K562 (cell line): ENCODE measurements at regions not wholly inside any gene's neighbourhood (a gene's known extent, or its start where the extent isn't known, plus 50 kb on each side); places are given as distances from the start of the nearest gene placed in this dataset.

Source experiments
- ATAC-seq: fragments of 200-7000 bp; cut with Tn5 transposase; 3 replicates; pipeline ENCODE4 v1.9.1; 2020; ENCODE audit warnings: moderate library complexity
- BruUV-seq: library from RNA; stranded (reverse); fragments of 400-500 nt; replicated peaks from 2 replicates; lab custom pipeline; 2021; lab: Mats Ljungman, UMichigan
- CTCF ChIA-PET: fragments of 300-600 bp; formaldehyde crosslinking; extraction: SDS; loops from one replicate; lab custom pipeline; 2021; ENCODE audit warnings: low intra/inter-chr PET ratio; lab: Yijun Ruan, JAX
- POLR2A ChIA-PET: fragments of 300-600, 350-650 bp; sonication (Branson Sonifier 250); formaldehyde crosslinking; extraction: SDS; loops from one replicate; lab custom pipeline; 2021; ENCODE audit warnings: antibody characterized with exemption, inconsistent platforms; lab: Yijun Ruan, JAX
- DNase-seq, 4 experiments: peaks; one replicate each; pipeline versions ENCODE4 v3.0.0 to v3.0.0-alpha.2; 2011 to 2018; ENCODE audit warnings: low spot score in 3 of 4, mixed read lengths in 3 of 4; ENCODE audit errors: extremely low read depth in 1 of 4
- FAIRE-seq: peaks from 2 replicates; lab custom pipeline; 2011; peaks lifted over from hg19 to GRCh38; lab: Jason Lieb, UNC
- H2AFZ ChIP-seq: 2 replicates; pipeline ENCODE4 v1.6.0; 2011; ENCODE audit warnings: low read depth, low read length, control low read depth, inconsistent platforms
- H3K27ac ChIP-seq: fragments of 200-600 bp; 3 replicates; pipeline ENCODE4 v1.8.0; 2011; ENCODE audit warnings: low read depth, mild to moderate bottlenecking, control low read depth, inconsistent platforms, low read length, moderate library complexity, mixed read lengths; ENCODE audit errors: extremely low read depth
- H3K27me3 ChIP-seq, 2 experiments: fragments of 300-600 bp in 1 of 2; 2 replicates in 1 of 2; 3 replicates in 1 of 2; pipeline versions ENCODE4 v1.6.0 to v1.8.0; 2011; ENCODE audit warnings: inconsistent platforms in 2 of 2, low read length in 2 of 2, mild to moderate bottlenecking in 1 of 2, mixed read lengths in 1 of 2, moderate library complexity in 1 of 2; ENCODE audit not compliant: control insufficient read depth in 2 of 2, insufficient read depth in 2 of 2
- H3K36me3 ChIP-seq: fragments of 300-600 bp; 3 replicates; pipeline ENCODE4 v1.8.0; 2011; ENCODE audit warnings: mild to moderate bottlenecking, low read length, inconsistent platforms; ENCODE audit not compliant: control insufficient read depth, insufficient read depth
- H3K4me1 ChIP-seq, 2 experiments: fragments of 200-600 bp in 1 of 2; replicated peaks in 1 of 2; 2 replicates in 1 of 2; 3 replicates in 1 of 2; pipeline versions ENCODE4 v1.5.1 to v1.8.0; 2011; ENCODE audit warnings: inconsistent platforms in 2 of 2, low read length in 2 of 2, mild to moderate bottlenecking in 1 of 2, mixed read lengths in 1 of 2, moderate library complexity in 1 of 2; ENCODE audit not compliant: control insufficient read depth in 2 of 2, insufficient read depth in 2 of 2
- H3K4me2 ChIP-seq: 2 replicates; pipeline ENCODE4 v1.6.1; 2011; ENCODE audit warnings: low read length, control low read depth, inconsistent platforms, mixed read lengths; ENCODE audit not compliant: insufficient read depth
- H3K4me3 ChIP-seq: fragments of 200-600 bp; sonication (generic), shearing (Covaris generic); 2 replicates; pipeline ENCODE4 v1.5.1; 2016; ENCODE audit warnings: control low read depth, inconsistent platforms
- H3K79me2 ChIP-seq: fragments of 200-600 bp; 3 replicates; pipeline ENCODE4 v1.8.0; 2011; ENCODE audit warnings: low read length, inconsistent platforms; ENCODE audit not compliant: control insufficient read depth, insufficient read depth
- H3K9ac ChIP-seq, 2 experiments: 2 replicates each; pipeline versions ENCODE4 v1.6.0 to v1.6.1; 2011; ENCODE audit warnings: low read depth in 2 of 2, low read length in 2 of 2, control low read depth in 1 of 2, inconsistent platforms in 1 of 2, mild to moderate bottlenecking in 1 of 2, mixed read lengths in 1 of 2; ENCODE audit not compliant: insufficient read depth in 1 of 2
- H3K9me1 ChIP-seq: one replicate; pipeline ENCODE4 v1.6.0; 2011; ENCODE audit warnings: inconsistent platforms, mild to moderate bottlenecking, low read length, moderate library complexity; ENCODE audit not compliant: control insufficient read depth, insufficient read depth
- H3K9me3 ChIP-seq: replicated peaks from 2 replicates; pipeline ENCODE4 v1.5.1; 2011; ENCODE audit warnings: low read depth, low read length, inconsistent platforms; ENCODE audit not compliant: control insufficient read depth, insufficient read depth
- H4K20me1 ChIP-seq: replicated peaks from 2 replicates; pipeline ENCODE4 v1.6.1; 2011; ENCODE audit warnings: low read length, inconsistent platforms, mixed read lengths; ENCODE audit not compliant: control insufficient read depth, insufficient read depth
- EZH2 ChIP-seq: IDR thresholded peaks from 2 replicates; pipeline ENCODE4 v1.6.1; 2012; ENCODE audit warnings: low read depth, mild to moderate bottlenecking, inconsistent platforms, low read length, borderline replicate concordance
- MAZ ChIP-seq, 2 experiments: fragments of 450-650 bp in 1 of 2; sonication (generic) in 1 of 2; formaldehyde crosslinking; IDR thresholded peaks in 1 of 2; conservative IDR thresholded peaks in 1 of 2; 2 replicates each; pipeline versions ENCODE4 v1.4.0 to v1.5.0; 2020; ENCODE audit warnings: mild to moderate bottlenecking in 1 of 2, missing genetic modification reagents in 1 of 2
- MEF2D ChIP-seq: conservative IDR thresholded peaks from 2 replicates; pipeline ENCODE4 v1.6.1; 2016; ENCODE audit warnings: low read depth, missing genetic modification characterization, missing compliant biosample characterization
- NFATC3 ChIP-seq: fragments of 450-650 bp; IDR thresholded peaks from 2 replicates; pipeline ENCODE4 v1.6.1; 2017; ENCODE audit warnings: mild to moderate bottlenecking
- PTTG1 ChIP-seq: fragments of 450-650 bp; IDR thresholded peaks from 2 replicates; pipeline ENCODE4 v1.6.1; 2016; ENCODE audit warnings: low read depth, mild to moderate bottlenecking, missing genetic modification characterization, missing compliant biosample characterization
- REST ChIP-seq, 2 experiments: fragments of 450-650 bp; formaldehyde crosslinking in 1 of 2; IDR thresholded peaks; 2 replicates each; pipeline versions ENCODE4 v1.4.0 to v1.6.1; 2014 to 2020; ENCODE audit warnings: mild to moderate bottlenecking in 2 of 2, borderline replicate concordance in 1 of 2, low read depth in 1 of 2
- STAG1 ChIP-seq: sonication (generic); formaldehyde crosslinking; IDR thresholded peaks from 2 replicates; pipeline ENCODE4 v1.5.0; 2020; ENCODE audit warnings: missing genetic modification reagents, borderline replicate concordance
- TAL1 ChIP-seq: fragments of 450-650 bp; IDR thresholded peaks from 2 replicates; pipeline ENCODE4 v1.6.1; 2016; ENCODE audit warnings: mild to moderate bottlenecking
- TFE3 ChIP-seq: fragments of 450-650 bp; formaldehyde crosslinking; IDR thresholded peaks from 2 replicates; pipeline ENCODE4 v1.4.0; 2020; ENCODE audit warnings: mild to moderate bottlenecking, mixed read lengths
- ZNF165 ChIP-seq: fragments of 250-450 bp; sonication (Bioruptor Pico); IDR thresholded peaks from 2 replicates; pipeline ENCODE4 v1.4.0; 2020; ENCODE audit warnings: borderline replicate concordance
- ZNF764 ChIP-seq: fragments of 250-450 bp; sonication (Bioruptor Pico); IDR thresholded peaks from 2 replicates; pipeline ENCODE4 v1.4.0; 2020; ENCODE audit warnings: low read depth, mild to moderate bottlenecking, moderate library complexity
- WGBS: fragments of 100-300 bp; shearing (Covaris generic); methylation state at CpG from one replicate; pipeline ENCODE4 v1.1.6; 2016; ENCODE audit warnings: low coverage, mixed read lengths; ENCODE audit not compliant: insufficient coverage; ENCODE audit errors: missing lambda C conversion rate; 5-methylcytosine and 5-hydroxymethylcytosine counted together
- in situ Hi-C: fragments of 300-500 bp; cut with MboI; formaldehyde crosslinking; loops from 4 replicates; pipeline ENCODE4 v1.15.0; 2018; ENCODE audit warnings: inconsistent platforms, mixed read lengths
- intact Hi-C: fragments of 100-400 bp; cut with micrococcal nuclease; formaldehyde crosslinking; loops from 2 replicates; pipeline ENCODE4 v1.14.2; 2022

- DNase-seq: peak; percentile 61 to 70 (median 64)
- no peaks in the 10 kb centered on the region for H4K20me1 ChIP-seq
- H3K36me3 ChIP-seq: no peaks in the 10 kb centered on the region
- no TSS peak for BruUV-seq
- ATAC-seq: peak; percentile 96
- no peak overlapping the region for H2AFZ ChIP-seq
- H3K9me1 ChIP-seq: no peaks in the 10 kb centered on the region
- CTCF ChIA-PET: interaction anchor here (0.6 to 0.7 kb wide), 3 partner anchors 265 to 573 kb away, joined by 3 read pairs; no protein-coding TSS in a partner anchor
- H3K4me2 ChIP-seq: no peak overlapping the region
- no peaks in the 10 kb centered on the region for H3K9me3 ChIP-seq
- H3K4me3 ChIP-seq: no peak overlapping the region
- no peaks in the 10 kb centered on the region for H3K79me2 ChIP-seq
- H3K4me1 ChIP-seq: peaks cover 0 to 3% of the 10 kb centered on the region in 2 experiments; a peak in 2 of 5 replicates
- no peaks in the 10 kb centered on the region for H3K27me3 ChIP-seq
- H3K9ac ChIP-seq: no peak overlapping the region
- H3K27ac ChIP-seq: no peak overlapping the region
- POLR2A ChIA-PET: no interaction called here
- WGBS: 5% methylated on average over 22 of the region's 30 CpGs
- in situ Hi-C loops: no loop called here
- FAIRE-seq: no peak
- intact Hi-C loops: loop anchor here (10.0 kb wide), 2 partner anchors 270 to 390 kb away; no protein-coding TSS in a partner anchor
- TF ChIP-seq EZH2: no peak
- no peak for TF ChIP-seq TFE3
- peak in 1 of 2 experiments; percentile 60; a peak in 1 of 4 replicates for TF ChIP-seq MAZ (CRISPR knock-in tag; conservative IDR thresholded peaks at IDR 0.05 in 1 of 2, IDR thresholded peaks at IDR 0.05 in 1 of 2)
- TF ChIP-seq STAG1 (CRISPR knock-in tag): peak; percentile 68; the same call in 1 of the 2 replicates
- no peak for TF ChIP-seq ZNF165
- TF ChIP-seq NFATC3: no peak
- no peak for TF ChIP-seq TAL1
- no peak for TF ChIP-seq PTTG1 (tag)
- TF ChIP-seq MEF2D (tag): no peak
- TF ChIP-seq REST (IDR thresholded peaks at IDR 0.05; ENCODE audit: borderline replicate concordance): peak; percentile 69; the same call in 1 of the 2 replicates
- no peak for TF ChIP-seq REST (CRISPR knock-in tag; IDR thresholded peaks at IDR 0.05; ENCODE audit: low read depth)
- TF ChIP-seq ZNF764 (CRISPR knock-in tag): no peak
Measured at GRCh38 chr14:105944632-105945610, 418.5 kb downstream of the TMEM121 start.
